HG03460 (cell line): ENCODE measurements at regions not wholly inside any gene's neighbourhood (a gene's known extent, or its start where the extent isn't known, plus 50 kb on each side); places are given as distances from the start of the nearest gene placed in this dataset.
"Not testable (repeated sequence)": the region's sequence is repeated elsewhere in the genome, so short reads cannot be mapped to it uniquely, and the experiment has no call there.

Source experiments
- ATAC-seq: cut with Tn5 transposase; IDR thresholded peaks from one replicate; pipeline ENCODE4 v1.9.1; 2021; ENCODE audit not compliant: unreplicated experiment

GRCh38 chr1:177891809-177892208 lies 78.0 kb downstream of the SEC16B start:
- no peak for ATAC-seq

- no peak for ATAC-seq
These were observed 79.4 kb downstream of the SEC16B start for GRCh38 chr1:177890479-177890878.

GRCh38 chr1:177884479-177885021 lies 85.3 kb downstream of the SEC16B start:
- no peak for ATAC-seq

GRCh38 chr1:177883581-177883980 lies 86.3 kb downstream of the SEC16B start:
- ATAC-seq = no peak

GRCh38 chr1:177880339-177880891 lies 89.4 kb downstream of the SEC16B start:
- no peak for ATAC-seq

GRCh38 chr1:177877086-177877485 lies 92.8 kb downstream of the SEC16B start:
- no peak for ATAC-seq

GRCh38 chr1:177873238-177873637 lies 96.6 kb downstream of the SEC16B start:
- ATAC-seq = no peak

- ATAC-seq = no peak
These were observed 97.5 kb downstream of the SEC16B start for GRCh38 chr1:177872308-177872900.

GRCh38 chr1:177871613-177872307 lies 98.1 kb downstream of the SEC16B start:
- no peak for ATAC-seq

- ATAC-seq = no peak
These were observed 100.3 kb downstream of the SEC16B start for GRCh38 chr1:177869586-177869985.

- not testable (repeated sequence) for ATAC-seq
These were observed 100.8 kb downstream of the SEC16B start for GRCh38 chr1:177869011-177869410.

- no peak for ATAC-seq
These were observed 104.1 kb downstream of the SEC16B start for GRCh38 chr1:177865807-177866206.

- no peak for ATAC-seq
These were observed 105.1 kb downstream of the SEC16B start for GRCh38 chr1:177864538-177865305.

- no peak for ATAC-seq
These were observed 106.1 kb downstream of the SEC16B start for GRCh38 chr1:177863796-177864195.

- no peak for ATAC-seq
These were observed 106.9 kb downstream of the SEC16B start for GRCh38 chr1:177862916-177863315.

GRCh38 chr1:177859572-177859971 lies 110.3 kb downstream of the SEC16B start:
- no peak for ATAC-seq

GRCh38 chr1:177858332-177858821 lies 111.5 kb downstream of the SEC16B start:
- no peak for ATAC-seq

- ATAC-seq = no peak
These were observed 112.6 kb downstream of the SEC16B start for GRCh38 chr1:177857285-177857684.

GRCh38 chr1:177854951-177855350 lies 114.9 kb downstream of the SEC16B start:
- ATAC-seq = no peak

GRCh38 chr1:177849579-177850290 lies 120.1 kb downstream of the SEC16B start:
- ATAC-seq = no peak

- ATAC-seq = no peak
These were observed 120.7 kb downstream of the SEC16B start for GRCh38 chr1:177849130-177849529.
